Dendritic cell treated with granulocyte-macrophage colony-stimulating factor and Interleukin-4, amounts not matched to agents 40 ng/mL and 50 ng/mL, for 4 days (primary cell): ENCODE measurements at regions not wholly inside any gene's neighbourhood (a gene's known extent, or its start where the extent isn't known, plus 50 kb on each side); places are given as distances from the start of the nearest gene placed in this dataset.

ENCODE experiments used
- H3K27ac Mint-ChIP-seq: one replicate; pipeline ENCODE4 v1.8.0; 2022; ENCODE audit warnings: mild to moderate bottlenecking, mixed read lengths
- H3K27me3 Mint-ChIP-seq: one replicate; pipeline ENCODE4 v1.8.0; 2022; ENCODE audit warnings: mild to moderate bottlenecking, mixed read lengths
- H3K36me3 Mint-ChIP-seq: one replicate; pipeline ENCODE4 v1.8.0; 2022; ENCODE audit warnings: low read depth, mixed read lengths
- H3K4me1 Mint-ChIP-seq: one replicate; pipeline ENCODE4 v1.8.0; 2022; ENCODE audit warnings: low read depth, mixed read lengths
- H3K4me3 Mint-ChIP-seq: one replicate; pipeline ENCODE4 v1.8.0; 2022; ENCODE audit warnings: mild to moderate bottlenecking, moderate library complexity, mixed read lengths
- H3K9me3 Mint-ChIP-seq: one replicate; pipeline ENCODE4 v1.8.0; 2022; ENCODE audit warnings: mixed read lengths
- intact Hi-C: fragments of 100-400 bp; cut with micrococcal nuclease; formaldehyde crosslinking; loops from one replicate; pipeline ENCODE4 v1.15.0; 2022

DNA sequence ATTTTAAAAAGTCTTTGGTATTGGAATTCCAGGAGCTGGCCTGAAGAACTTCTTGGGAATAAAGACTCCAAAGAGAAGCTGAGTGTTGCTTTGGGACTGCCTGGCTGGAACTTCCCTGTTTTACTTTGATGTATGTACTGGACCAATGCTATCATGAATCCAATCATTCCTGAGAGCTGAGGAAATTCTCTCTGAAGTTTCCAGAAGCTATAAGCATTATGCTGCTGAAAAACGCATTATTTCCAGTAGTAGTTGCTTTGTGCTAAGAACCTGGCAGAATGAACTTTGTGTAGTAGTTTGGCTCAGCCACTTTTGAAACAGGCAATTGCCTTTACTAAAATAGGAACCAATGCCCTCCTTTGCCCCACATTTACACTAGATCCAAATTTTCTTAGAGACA, 260.7 kb downstream of the HLX start:
- no peaks in the 10 kb centered on the region for H3K36me3 Mint-ChIP-seq
- no peak overlapping the region for H3K4me3 Mint-ChIP-seq
- H3K27me3 Mint-ChIP-seq = peaks cover 4% of the 10 kb centered on the region
- no peak overlapping the region for H3K27ac Mint-ChIP-seq
- peaks cover 7% of the 10 kb centered on the region for H3K4me1 Mint-ChIP-seq
- intact Hi-C loops = no loop called here
- peaks cover 9% of the 10 kb centered on the region for H3K9me3 Mint-ChIP-seq

DNA sequence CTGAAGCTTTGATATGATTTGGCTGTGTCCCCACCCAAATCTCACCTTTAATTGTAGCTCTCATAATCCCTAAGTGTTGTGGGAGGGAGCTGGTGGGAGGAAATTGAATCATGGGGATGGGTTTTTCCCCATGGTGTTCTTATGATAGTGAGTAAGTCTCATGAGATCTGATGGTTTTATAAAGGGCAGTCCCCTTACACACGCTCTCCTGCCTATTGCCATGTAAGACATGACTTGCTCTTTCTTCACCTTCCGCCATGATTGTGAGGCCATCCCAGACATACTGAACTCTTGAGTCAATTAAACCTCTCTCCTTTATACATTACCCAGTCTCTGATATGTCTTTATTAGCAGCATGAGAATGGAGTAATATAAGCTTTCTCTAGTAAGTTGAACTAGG, 261.9 kb downstream of the HLX start:
- H3K27me3 Mint-ChIP-seq = peaks cover 4% of the 10 kb centered on the region
- H3K9me3 Mint-ChIP-seq = peaks cover 9% of the 10 kb centered on the region
- peaks cover 7% of the 10 kb centered on the region for H3K4me1 Mint-ChIP-seq
- no peak overlapping the region for H3K4me3 Mint-ChIP-seq
- H3K36me3 Mint-ChIP-seq = no peaks in the 10 kb centered on the region
- no peak overlapping the region for H3K27ac Mint-ChIP-seq
- intact Hi-C loops = no loop called here

DNA sequence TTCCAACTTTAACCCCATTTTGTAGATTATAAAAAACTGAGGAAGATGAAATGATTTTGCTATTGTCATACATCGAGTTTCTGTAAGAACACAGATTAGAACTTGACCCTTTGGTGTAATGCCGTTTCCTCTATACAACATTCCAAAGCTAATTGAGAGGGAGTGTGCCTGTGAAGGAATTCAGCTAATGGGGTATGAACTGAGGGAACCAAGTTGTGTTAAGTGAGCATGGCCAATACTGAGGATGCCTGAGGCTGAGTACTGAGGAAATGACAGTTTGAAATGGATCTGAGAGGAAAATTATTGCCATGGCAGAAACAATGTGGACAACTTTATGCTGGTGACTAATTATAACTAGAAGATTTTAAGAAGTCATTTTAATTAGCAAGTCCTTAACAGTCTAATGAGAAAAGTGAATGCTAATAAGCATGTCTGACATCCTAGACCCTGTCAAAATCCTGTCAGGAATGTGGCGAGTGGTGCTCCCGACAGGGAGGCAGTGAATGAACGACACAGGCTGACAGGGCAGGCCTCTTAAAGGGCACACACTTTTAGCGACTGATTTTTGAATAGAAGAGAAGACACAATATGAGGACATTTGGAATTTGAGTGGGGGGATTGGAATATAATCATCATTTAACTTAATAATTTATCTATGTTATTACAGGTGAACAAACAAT, 262.5 kb downstream of the HLX start:
- Mint-ChIP-seq H3K4me1 (peaks cover 7% of the 10 kb centered on the region), H3K9me3 (peaks cover 9% of the 10 kb centered on the region), H3K4me3 (no peak overlapping the region), H3K27me3 (peaks cover 7% of the 10 kb centered on the region), H3K27ac (no peak overlapping the region), H3K36me3 (no peaks in the 10 kb centered on the region)
- intact Hi-C loops = no loop called here

DNA sequence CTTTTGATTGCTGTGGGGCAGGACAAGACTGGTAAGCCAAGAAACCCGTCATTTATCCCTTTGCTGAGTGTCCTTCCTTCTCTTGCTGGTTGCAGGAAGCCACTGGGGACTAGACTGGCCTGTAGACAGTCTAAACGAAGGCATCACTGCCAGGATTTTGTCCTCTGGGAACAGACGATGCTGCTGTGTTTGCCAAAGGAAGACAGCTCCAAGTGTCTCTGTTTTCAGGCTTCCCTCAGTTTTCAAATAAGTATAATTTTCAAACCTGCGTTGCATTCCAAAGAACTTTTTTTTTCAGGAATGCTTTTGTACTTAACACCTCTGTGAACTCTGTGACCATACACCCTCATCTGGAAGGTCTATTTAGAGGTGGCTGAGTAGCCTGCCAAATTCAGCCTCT, 269.4 kb downstream of the HLX start:
- Mint-ChIP-seq H3K36me3 (no peaks in the 10 kb centered on the region), H3K4me1 (peaks cover 21% of the 10 kb centered on the region), H3K27me3 (peaks cover 21% of the 10 kb centered on the region), H3K27ac (no peak overlapping the region), H3K4me3 (no peak overlapping the region), H3K9me3 (peaks cover 9% of the 10 kb centered on the region)
- intact Hi-C loops = no loop called here

DNA sequence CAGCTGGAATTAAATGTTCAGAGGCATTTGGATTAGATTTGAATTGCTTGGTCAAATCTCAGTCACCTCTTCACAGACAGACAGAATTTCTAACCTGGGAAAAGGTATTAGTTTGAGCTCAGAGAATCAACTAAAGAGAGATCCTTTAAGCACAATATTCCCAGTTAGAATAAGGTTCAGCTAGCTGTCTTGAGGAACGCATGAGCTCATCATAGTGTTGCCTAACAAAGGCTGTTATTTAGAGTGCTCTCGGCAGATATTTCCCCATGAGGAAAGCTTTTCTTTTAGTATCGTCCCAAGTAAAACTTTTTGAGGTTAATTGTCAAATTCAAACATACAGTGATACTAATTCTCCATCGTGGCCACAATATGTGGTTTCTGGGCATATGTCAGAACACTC, 269.9 kb downstream of the HLX start:
- H3K4me3 Mint-ChIP-seq = no peak overlapping the region
- no peaks in the 10 kb centered on the region for H3K36me3 Mint-ChIP-seq
- intact Hi-C loops = no loop called here
- H3K4me1 Mint-ChIP-seq = peaks cover 21% of the 10 kb centered on the region
- H3K9me3 Mint-ChIP-seq = peaks cover 9% of the 10 kb centered on the region
- peaks cover 24% of the 10 kb centered on the region for H3K27me3 Mint-ChIP-seq
- H3K27ac Mint-ChIP-seq = no peak overlapping the region

DNA sequence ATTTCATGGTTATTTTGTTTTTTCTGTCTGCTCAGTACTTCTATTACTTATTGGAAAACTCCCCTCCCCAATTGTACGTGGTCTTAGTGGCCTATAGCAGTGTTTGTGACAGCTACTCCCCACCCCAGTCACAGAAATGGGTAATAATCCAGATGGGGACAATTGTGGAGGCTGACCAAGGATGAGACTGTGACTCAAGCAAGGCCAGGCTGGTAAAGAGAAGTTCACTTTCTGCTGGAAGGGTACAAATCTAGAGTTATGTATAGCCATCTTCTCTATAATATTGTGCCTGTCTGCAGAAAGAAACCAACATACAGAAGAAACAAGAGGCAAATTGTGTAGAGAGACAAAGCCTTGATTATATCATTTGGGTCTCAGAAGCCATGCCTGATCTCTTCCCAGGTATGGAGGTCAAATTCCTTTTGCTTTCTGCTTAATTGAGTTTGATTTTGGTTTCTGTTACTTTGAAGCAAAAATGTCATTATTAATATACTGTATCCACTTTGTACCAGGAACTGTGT, 270.4 kb downstream of the HLX start:
- Mint-ChIP-seq H3K4me1 (peaks cover 24% of the 10 kb centered on the region), H3K9me3 (peaks cover 9% of the 10 kb centered on the region), H3K36me3 (no peaks in the 10 kb centered on the region), H3K4me3 (no peak overlapping the region), H3K27ac (no peak overlapping the region), H3K27me3 (peaks cover 28% of the 10 kb centered on the region)
- intact Hi-C loops = no loop called here

GRCh38 chr1:221150996-221151395, 271.8 kb downstream of the HLX start:
- peaks cover 9% of the 10 kb centered on the region for H3K9me3 Mint-ChIP-seq
- no peak overlapping the region for H3K4me3 Mint-ChIP-seq
- peaks cover 37% of the 10 kb centered on the region for H3K27me3 Mint-ChIP-seq
- intact Hi-C loops = no loop called here
- H3K36me3 Mint-ChIP-seq = no peaks in the 10 kb centered on the region
- H3K27ac Mint-ChIP-seq = no peak overlapping the region
- peaks cover 38% of the 10 kb centered on the region for H3K4me1 Mint-ChIP-seq

GRCh38 chr1:221154932-221155331, 275.7 kb downstream of the HLX start:
- Mint-ChIP-seq H3K27ac (no peak overlapping the region), H3K4me1 (peaks cover 32% of the 10 kb centered on the region), H3K4me3 (no peak overlapping the region), H3K27me3 (peaks cover 30% of the 10 kb centered on the region), H3K9me3 (peaks cover 9% of the 10 kb centered on the region), H3K36me3 (no peaks in the 10 kb centered on the region)
- intact Hi-C loops = no loop called here

- intact Hi-C loops = no loop called here
- H3K27me3 Mint-ChIP-seq = peaks cover 28% of the 10 kb centered on the region
- peaks cover 5% of the 10 kb centered on the region for H3K36me3 Mint-ChIP-seq
- H3K4me3 Mint-ChIP-seq = no peak overlapping the region
- H3K4me1 Mint-ChIP-seq = peaks cover 43% of the 10 kb centered on the region
- H3K27ac Mint-ChIP-seq = no peak overlapping the region
- no peaks in the 10 kb centered on the region for H3K9me3 Mint-ChIP-seq
Observed at GRCh38 chr1:221157026-221157761, 278.0 kb downstream of the HLX start.

GRCh38 chr1:221159608-221160007, 280.4 kb downstream of the HLX start:
- intact Hi-C loops = no loop called here
- Mint-ChIP-seq H3K9me3 (no peaks in the 10 kb centered on the region), H3K4me1 (peaks cover 57% of the 10 kb centered on the region), H3K27ac (no peak overlapping the region), H3K4me3 (no peak overlapping the region), H3K36me3 (peaks cover 5% of the 10 kb centered on the region), H3K27me3 (peaks cover 31% of the 10 kb centered on the region)

DNA sequence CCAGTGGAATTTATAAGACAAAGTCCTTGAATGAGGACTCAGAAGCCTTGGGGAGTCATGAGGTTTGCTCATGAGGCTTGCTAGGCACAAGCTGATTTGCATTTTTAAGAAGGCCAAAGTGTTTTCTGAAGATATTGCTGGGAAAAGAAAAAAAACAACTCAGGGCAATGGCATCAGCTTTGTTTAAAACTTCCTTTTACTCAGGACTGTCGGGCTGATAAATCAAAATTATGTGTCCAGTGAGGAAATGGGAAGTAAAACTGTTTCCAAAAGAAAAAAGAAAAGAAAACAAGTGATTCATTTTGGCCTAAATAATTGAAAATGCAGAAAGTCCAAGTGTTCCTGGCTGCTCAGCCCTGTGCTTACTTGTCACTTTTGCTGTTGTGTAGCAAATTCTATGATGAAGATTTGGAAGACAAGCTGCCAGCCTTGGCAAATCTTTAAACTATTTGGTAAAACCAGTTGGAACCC, 282.4 kb downstream of the HLX start:
- Mint-ChIP-seq H3K4me3 (no peak overlapping the region), H3K9me3 (no peaks in the 10 kb centered on the region), H3K4me1 (peaks cover 63% of the 10 kb centered on the region), H3K27me3 (peaks cover 32% of the 10 kb centered on the region), H3K36me3 (peaks cover 5% of the 10 kb centered on the region), H3K27ac (peak overlapping the region; percentile 86)
- intact Hi-C loops = no loop called here

DNA sequence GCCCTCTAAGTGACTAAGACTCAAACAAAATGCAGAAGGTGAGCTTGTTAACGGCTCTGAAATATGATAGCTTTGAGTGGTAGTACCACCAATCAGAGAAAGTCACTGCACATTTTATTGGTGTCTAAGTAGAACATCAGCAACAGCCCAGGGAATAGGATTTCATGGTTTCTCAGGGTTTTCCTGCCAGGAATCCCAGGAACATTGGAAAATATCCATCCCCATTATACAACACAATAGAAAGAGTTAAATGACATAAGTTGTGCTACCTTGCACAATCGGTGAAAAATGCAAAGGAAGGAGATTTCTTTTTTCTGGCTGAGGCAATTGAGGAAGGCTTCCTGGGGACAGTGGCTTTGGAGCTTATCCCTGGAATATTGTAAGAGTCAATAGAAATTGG, 283.1 kb downstream of the HLX start:
- peaks cover 32% of the 10 kb centered on the region for H3K27me3 Mint-ChIP-seq
- H3K36me3 Mint-ChIP-seq = peaks cover 5% of the 10 kb centered on the region
- H3K27ac Mint-ChIP-seq = peak overlapping the region; percentile 86
- H3K4me3 Mint-ChIP-seq = no peak overlapping the region
- H3K4me1 Mint-ChIP-seq = peaks cover 65% of the 10 kb centered on the region
- no peaks in the 10 kb centered on the region for H3K9me3 Mint-ChIP-seq
- intact Hi-C loops = no loop called here

GRCh38 chr1:221162939-221163338, 283.7 kb downstream of the HLX start:
- H3K4me1 Mint-ChIP-seq = peaks cover 71% of the 10 kb centered on the region
- peaks cover 35% of the 10 kb centered on the region for H3K27me3 Mint-ChIP-seq
- intact Hi-C loops = no loop called here

GRCh38 chr1:221164029-221164428, 284.8 kb downstream of the HLX start:
- Mint-ChIP-seq H3K4me3 (no peak overlapping the region), H3K4me1 (peaks cover 68% of the 10 kb centered on the region), H3K36me3 (peaks cover 5% of the 10 kb centered on the region), H3K27ac (no peak overlapping the region), H3K9me3 (no peaks in the 10 kb centered on the region), H3K27me3 (peaks cover 39% of the 10 kb centered on the region)
- intact Hi-C loops = no loop called here

More at GRCh38 chr1:221162939-221163338, 283.7 kb downstream of the HLX start:
- H3K36me3 Mint-ChIP-seq = peaks cover 5% of the 10 kb centered on the region
- H3K27ac Mint-ChIP-seq = no peak overlapping the region
- no peak overlapping the region for H3K4me3 Mint-ChIP-seq
- no peaks in the 10 kb centered on the region for H3K9me3 Mint-ChIP-seq
